Hepatocyte (in vitro differentiated cells): ENCODE measurements at regions not wholly inside any gene's neighbourhood (a gene's known extent, or its start where the extent isn't known, plus 50 kb on each side); places are given as distances from the start of the nearest gene placed in this dataset.

Experiments used
- DNase-seq: peaks from one replicate; pipeline ENCODE4 v3.0.0-alpha.2; 2016; ENCODE audit warnings: low spot score
- H2AFZ ChIP-seq: fragments of 200-600 bp; sonication (generic); 2 replicates; pipeline ENCODE4 v1.6.0; 2016; ENCODE audit warnings: antibody characterized with exemption, mild to moderate bottlenecking
- H3K27ac ChIP-seq: fragments of 200-600 bp; sonication (generic); 2 replicates; pipeline ENCODE4 v1.5.1; 2016; ENCODE audit warnings: mild to moderate bottlenecking
- H3K27me3 ChIP-seq: fragments of 200-600 bp; sonication (generic); 2 replicates; pipeline ENCODE4 v1.6.1; 2016
- H3K36me3 ChIP-seq: fragments of 200-600 bp; sonication (generic); replicated peaks from 2 replicates; pipeline ENCODE4 v1.5.1; 2016; ENCODE audit warnings: low read depth; ENCODE audit not compliant: insufficient read depth
- H3K4me1 ChIP-seq: fragments of 200-600 bp; sonication (generic); 2 replicates; pipeline ENCODE4 v1.5.1; 2016; ENCODE audit warnings: mild to moderate bottlenecking, moderate library complexity; ENCODE audit not compliant: insufficient read depth
- H3K4me2 ChIP-seq: fragments of 200-600 bp; sonication (generic); 2 replicates; pipeline ENCODE4 v1.6.0; 2016
- H3K4me3 ChIP-seq: fragments of 200-600 bp; sonication (generic); 2 replicates; pipeline ENCODE4 v1.5.1; 2016; ENCODE audit warnings: mild to moderate bottlenecking
- H3K79me2 ChIP-seq: fragments of 200-600 bp; sonication (generic); 2 replicates; pipeline ENCODE4 v1.6.0; 2017; ENCODE audit warnings: mild to moderate bottlenecking
- H3K9me2 ChIP-seq: fragments of 200-600 bp; sonication (generic); replicated peaks from 2 replicates; pipeline ENCODE4 v1.6.0; 2017; ENCODE audit warnings: mild to moderate bottlenecking; ENCODE audit not compliant: insufficient read depth
- H3K9me3 ChIP-seq: fragments of 200-600 bp; sonication (generic); 2 replicates; pipeline ENCODE4 v1.5.1; 2016; ENCODE audit warnings: low read depth, mild to moderate bottlenecking
- H4K20me1 ChIP-seq: fragments of 200-600 bp; sonication (generic); 2 replicates; pipeline ENCODE4 v1.6.0; 2016; ENCODE audit warnings: mild to moderate bottlenecking; ENCODE audit not compliant: insufficient read depth, poor library complexity, severe bottlenecking
- EZH2 ChIP-seq: fragments of 200-600 bp; sonication (generic); IDR thresholded peaks from 2 replicates; pipeline ENCODE4 v1.6.1; 2016; ENCODE audit warnings: antibody characterized with exemption, mild to moderate bottlenecking, borderline replicate concordance
- EZH2phosphoT487 ChIP-seq: fragments of 200-600 bp; sonication (generic); IDR thresholded peaks from one replicate; pipeline ENCODE4 v1.6.1; 2018; ENCODE audit warnings: antibody characterized with exemption, mild to moderate bottlenecking, low read depth, moderate library complexity; ENCODE audit not compliant: unreplicated experiment, severe bottlenecking
- WGBS: methylation state at CpG from one replicate; pipeline ENCODE4 v1.1.6; 2016; ENCODE audit warnings: low lambda C conversion rate; ENCODE audit errors: missing lambda C conversion rate; 5-methylcytosine and 5-hydroxymethylcytosine counted together
- TF ChIP-seq, protein P1 (sequence below): fragments of 200-600 bp; sonication (generic); IDR thresholded peaks from 2 replicates; pipeline ENCODE4 v1.5.1; 2016; ENCODE audit warnings: antibody characterized with exemption, mild to moderate bottlenecking; ENCODE audit not compliant: poor library complexity

DNA sequence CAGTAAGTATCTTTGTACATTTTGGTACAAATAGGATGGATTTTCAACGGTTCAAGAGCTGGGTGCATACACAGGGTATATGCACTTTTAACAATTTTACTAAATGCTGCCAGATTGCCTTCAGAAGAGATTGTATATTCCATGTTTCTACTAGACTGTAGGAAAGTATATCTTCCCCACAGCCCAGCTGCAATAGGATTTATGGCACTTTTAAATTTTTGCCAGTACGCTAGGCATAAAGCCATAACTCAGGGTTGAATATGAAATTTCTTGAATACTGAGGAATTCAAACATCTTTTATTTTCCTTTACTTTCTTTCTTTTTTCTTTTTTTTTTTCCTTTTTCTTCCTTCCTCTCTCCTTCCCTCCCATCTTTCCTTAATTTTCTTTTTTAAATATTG is 78.7 kb upstream of the SULF2 start:
- 80% methylated on average over 2 of the region's 2 CpGs for WGBS
- no peak overlapping the region for H2AFZ ChIP-seq
- TF ChIP-seq EZH2 (no peak), EZH2phosphoT487 (no peak)
- TF ChIP-seq, protein P1, sequence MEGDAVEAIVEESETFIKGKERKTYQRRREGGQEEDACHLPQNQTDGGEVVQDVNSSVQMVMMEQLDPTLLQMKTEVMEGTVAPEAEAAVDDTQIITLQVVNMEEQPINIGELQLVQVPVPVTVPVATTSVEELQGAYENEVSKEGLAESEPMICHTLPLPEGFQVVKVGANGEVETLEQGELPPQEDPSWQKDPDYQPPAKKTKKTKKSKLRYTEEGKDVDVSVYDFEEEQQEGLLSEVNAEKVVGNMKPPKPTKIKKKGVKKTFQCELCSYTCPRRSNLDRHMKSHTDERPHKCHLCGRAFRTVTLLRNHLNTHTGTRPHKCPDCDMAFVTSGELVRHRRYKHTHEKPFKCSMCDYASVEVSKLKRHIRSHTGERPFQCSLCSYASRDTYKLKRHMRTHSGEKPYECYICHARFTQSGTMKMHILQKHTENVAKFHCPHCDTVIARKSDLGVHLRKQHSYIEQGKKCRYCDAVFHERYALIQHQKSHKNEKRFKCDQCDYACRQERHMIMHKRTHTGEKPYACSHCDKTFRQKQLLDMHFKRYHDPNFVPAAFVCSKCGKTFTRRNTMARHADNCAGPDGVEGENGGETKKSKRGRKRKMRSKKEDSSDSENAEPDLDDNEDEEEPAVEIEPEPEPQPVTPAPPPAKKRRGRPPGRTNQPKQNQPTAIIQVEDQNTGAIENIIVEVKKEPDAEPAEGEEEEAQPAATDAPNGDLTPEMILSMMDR = no peak
- DNase-seq = no peak
- no peaks in the 10 kb centered on the region for H3K9me2 ChIP-seq
- peaks cover 6% of the 10 kb centered on the region for H3K27me3 ChIP-seq
- no peak overlapping the region for H3K4me2 ChIP-seq
- no peaks in the 10 kb centered on the region for H3K4me1 ChIP-seq
- no peaks in the 10 kb centered on the region for H3K36me3 ChIP-seq
- no peak overlapping the region for H3K4me3 ChIP-seq
- H3K9me3 ChIP-seq = no peaks in the 10 kb centered on the region
- no peaks in the 10 kb centered on the region for H4K20me1 ChIP-seq
- no peak overlapping the region for H3K27ac ChIP-seq
- H3K79me2 ChIP-seq = no peaks in the 10 kb centered on the region

DNA sequence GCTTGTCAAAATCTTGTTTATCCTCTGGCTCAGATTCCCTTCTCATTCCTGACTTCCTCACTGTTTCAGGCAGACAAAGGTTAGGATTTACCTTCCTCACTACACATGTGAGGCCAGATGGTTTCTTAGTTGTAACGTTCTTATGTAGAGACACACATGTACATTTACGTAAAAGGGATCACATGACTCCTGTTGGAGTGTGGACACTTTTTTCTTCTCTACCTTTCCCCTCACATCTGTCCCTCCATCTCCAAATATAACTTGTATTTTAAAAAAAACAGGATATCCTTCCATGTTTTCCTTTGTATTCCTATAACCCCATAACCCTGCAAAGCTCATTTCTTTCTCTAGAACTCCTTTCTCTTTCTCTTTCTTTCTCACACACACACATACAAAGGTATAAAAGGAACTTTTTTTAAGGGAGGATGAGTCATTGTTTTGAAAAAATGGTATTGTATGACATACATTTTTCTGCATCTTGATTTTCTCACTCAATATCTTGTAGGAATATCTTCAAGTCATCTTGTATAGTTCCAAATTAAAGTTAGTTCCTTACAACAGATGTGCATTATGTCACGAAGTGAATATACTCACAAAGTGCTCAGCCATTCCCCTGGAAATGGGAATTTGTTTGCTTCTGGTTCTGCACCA is 78.2 kb upstream of the SULF2 start:
- DNase-seq = no peak
- Histone ChIP-seq H4K20me1 (no peaks in the 10 kb centered on the region), H3K9me2 (no peaks in the 10 kb centered on the region), H3K27me3 (peaks cover 6% of the 10 kb centered on the region), H3K79me2 (no peaks in the 10 kb centered on the region), H3K27ac (no peak overlapping the region), H2AFZ (no peak overlapping the region), H3K4me1 (peaks cover 2% of the 10 kb centered on the region), H3K4me3 (no peak overlapping the region), H3K4me2 (no peak overlapping the region), H3K36me3 (no peaks in the 10 kb centered on the region), H3K9me3 (no peaks in the 10 kb centered on the region)
- TF ChIP-seq EZH2 = no peak
- TF ChIP-seq EZH2phosphoT487 = no peak
- TF ChIP-seq, protein P1 = no peak
- WGBS = 78% methylated on average over 3 of the region's 3 CpGs

DNA sequence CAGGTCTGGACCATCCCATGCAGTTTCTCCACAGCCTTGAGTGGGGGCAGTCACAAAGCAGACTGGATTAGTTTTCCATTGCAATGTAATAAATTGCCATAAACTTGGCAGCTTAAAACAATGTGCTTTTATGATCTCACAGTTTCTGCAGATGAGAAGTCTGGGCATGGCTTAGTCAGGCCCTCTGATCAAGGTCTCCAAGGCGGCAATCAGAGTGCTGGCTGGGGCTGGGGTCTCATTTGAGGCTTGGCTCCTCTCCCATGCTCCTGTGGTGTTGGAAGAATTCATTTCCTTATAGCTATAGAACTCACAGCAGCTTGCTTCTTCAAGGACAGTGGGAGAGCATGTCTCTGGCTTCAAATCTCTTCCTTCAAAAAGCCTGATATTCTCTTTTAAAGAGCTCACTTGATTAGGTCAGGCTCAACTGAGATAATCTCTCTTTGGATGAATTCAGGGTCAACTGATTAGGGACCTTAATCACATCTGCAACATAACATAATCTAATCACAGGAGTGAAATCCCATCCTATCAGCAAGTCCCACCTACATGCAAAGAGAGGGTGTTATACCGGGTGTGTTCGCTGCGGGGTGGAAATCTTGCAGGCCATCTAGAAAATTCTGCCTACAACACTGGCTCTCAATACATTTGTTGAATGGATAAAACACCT is 77.4 kb upstream of the SULF2 start:
- H4K20me1 ChIP-seq = no peaks in the 10 kb centered on the region
- WGBS = 83% methylated on average over 4 of the region's 4 CpGs
- TF ChIP-seq, protein P1 = no peak
- TF ChIP-seq EZH2 (no peak), EZH2phosphoT487 (no peak)
- H3K27ac ChIP-seq = no peak overlapping the region
- peaks cover 4% of the 10 kb centered on the region for H3K4me1 ChIP-seq
- no peak overlapping the region for H3K4me3 ChIP-seq
- peaks cover 6% of the 10 kb centered on the region for H3K27me3 ChIP-seq
- no peak overlapping the region for H2AFZ ChIP-seq
- H3K9me3 ChIP-seq = no peaks in the 10 kb centered on the region
- H3K36me3 ChIP-seq = no peaks in the 10 kb centered on the region
- no peaks in the 10 kb centered on the region for H3K79me2 ChIP-seq
- no peak overlapping the region for H3K4me2 ChIP-seq
- no peak for DNase-seq
- no peaks in the 10 kb centered on the region for H3K9me2 ChIP-seq
